NCI-H82 treated with DMSO at 0.1 percent for 48 hours (cell line): ENCODE measurements at regions not wholly inside any gene's neighbourhood (a gene's known extent, or its start where the extent isn't known, plus 50 kb on each side); places are given as distances from the start of the nearest gene placed in this dataset.

Experiments
- DNase-seq: peaks from one replicate; lab custom pipeline; 2025; ENCODE audit not compliant: unreplicated experiment; lab: John Stamatoyannopoulos, UW

DNA sequence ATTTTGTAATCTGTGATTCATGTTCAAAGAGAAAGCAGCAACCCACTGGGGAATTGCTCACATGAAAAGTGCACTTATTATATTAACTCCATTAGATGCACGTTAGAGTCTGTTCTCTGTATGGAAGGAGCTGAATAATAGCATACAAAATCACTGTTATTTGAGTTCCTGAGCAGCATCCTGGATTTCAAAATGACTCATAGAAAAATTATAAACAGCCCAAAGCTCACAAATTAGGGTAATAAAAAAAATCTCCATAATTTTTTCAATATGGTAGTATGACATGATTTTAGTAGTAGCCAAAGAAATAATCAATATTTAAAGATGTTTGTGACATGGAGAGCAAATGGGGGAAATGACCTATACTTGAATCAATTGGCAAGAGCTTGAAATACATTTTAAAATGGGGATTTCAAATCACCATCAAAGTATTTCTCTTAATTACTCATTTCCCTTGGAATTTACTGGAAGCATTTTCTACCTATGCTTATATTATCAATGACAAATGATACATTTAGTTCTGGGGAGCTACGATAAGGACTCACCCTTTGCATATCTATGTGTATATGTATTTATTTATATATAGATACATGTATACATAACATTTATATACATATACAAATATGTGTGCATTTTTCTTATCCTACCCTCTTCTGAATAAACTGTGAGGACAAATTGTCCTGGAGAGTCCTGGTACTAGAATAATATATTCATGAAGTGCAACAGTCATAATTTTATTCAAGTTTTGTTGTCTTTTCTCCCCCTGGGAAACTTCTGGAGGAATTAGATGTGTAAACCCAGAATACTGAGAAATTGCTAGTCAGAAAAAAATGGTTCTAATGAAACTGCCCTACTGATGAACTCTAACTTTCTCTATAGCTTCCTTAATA lies 116.3 kb downstream of the RPL22L1 start:
- DNase-seq = no peak

GRCh38 chr3:170752571-170753155 lies 117.3 kb downstream of the RPL22L1 start:
- DNase-seq = no peak

GRCh38 chr3:170751899-170752293 lies 118.1 kb downstream of the RPL22L1 start:
- no peak for DNase-seq

GRCh38 chr3:170751083-170751898 lies 118.7 kb downstream of the RPL22L1 start:
- DNase-seq = no peak

- no peak for DNase-seq
Observed at GRCh38 chr3:170750478-170750830, 119.5 kb downstream of the RPL22L1 start.

GRCh38 chr3:170749765-170750477 lies 120.1 kb downstream of the RPL22L1 start:
- no peak for DNase-seq

GRCh38 chr3:170749185-170749584 lies 120.8 kb downstream of the RPL22L1 start:
- no peak for DNase-seq

GRCh38 chr3:170746175-170746942 lies 123.6 kb downstream of the RPL22L1 start:
- DNase-seq = no peak

DNA sequence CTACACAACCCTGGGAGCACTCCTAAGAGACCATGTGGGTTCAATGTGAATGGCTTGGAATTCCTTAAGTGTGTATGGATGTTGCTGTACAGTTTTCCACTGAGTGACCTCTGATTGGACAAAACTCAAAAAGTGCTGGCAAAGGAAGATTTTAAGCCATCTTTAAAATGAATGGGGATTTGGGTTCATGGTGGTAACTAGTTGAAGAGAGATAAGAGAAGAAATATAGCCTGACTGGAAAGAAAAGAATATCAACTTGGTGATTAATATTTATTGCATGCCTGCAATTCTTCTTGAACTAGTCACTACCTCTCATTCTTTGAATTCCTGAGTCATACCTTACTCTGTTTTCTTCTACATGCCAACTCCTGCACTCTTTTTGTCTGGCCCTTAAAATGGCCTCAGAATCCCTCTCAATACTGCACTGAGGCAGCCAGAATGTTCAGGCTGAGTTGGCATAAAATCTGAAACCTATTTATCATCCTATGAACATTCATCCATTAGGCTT lies 124.7 kb downstream of the RPL22L1 start:
- no peak for DNase-seq

GRCh38 chr3:170741756-170742529 lies 128.1 kb downstream of the RPL22L1 start:
- DNase-seq = no peak

DNA sequence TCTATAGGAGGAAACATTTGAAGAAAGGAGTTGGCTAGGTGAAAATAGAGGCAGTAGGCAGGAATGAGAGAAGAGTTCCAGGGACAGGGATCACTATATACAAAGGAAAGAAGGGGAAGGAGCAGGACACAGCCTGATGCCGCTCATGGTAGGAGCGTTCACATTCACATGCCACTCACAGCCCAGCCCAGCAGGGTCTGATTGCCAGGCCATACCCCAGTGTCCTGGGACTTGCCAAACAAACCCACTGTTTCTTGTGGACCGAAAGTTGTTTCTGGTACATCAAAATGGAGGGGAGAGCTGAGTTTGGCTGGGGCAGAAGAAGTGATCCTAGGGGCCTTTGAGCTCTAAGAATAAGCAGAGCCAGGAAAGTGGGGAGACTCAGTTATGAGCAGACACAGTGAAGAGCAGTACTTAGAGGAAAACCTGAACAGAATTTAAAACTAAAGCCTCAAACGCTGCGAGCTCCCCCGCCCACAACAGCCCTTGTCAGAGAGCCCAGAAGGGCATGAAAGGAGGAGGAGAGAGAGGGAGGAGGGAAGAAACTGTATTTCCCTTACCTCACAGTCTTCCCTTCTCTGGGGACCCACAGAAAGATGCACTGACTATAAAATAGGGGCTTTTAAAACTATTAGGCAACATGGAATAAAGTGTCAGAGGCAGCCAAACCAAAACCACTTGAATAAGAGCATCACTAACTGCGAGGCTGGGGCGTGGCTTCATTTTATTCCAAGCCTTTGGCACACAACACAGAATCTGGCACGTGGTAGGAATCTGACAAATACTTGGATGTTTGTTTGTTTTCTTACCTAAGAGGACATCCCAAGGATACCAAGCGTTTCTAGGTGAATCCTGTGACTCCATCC lies 129.0 kb downstream of the RPL22L1 start:
- DNase-seq = no peak

GRCh38 chr3:170740285-170740684 lies 129.7 kb downstream of the RPL22L1 start:
- no peak for DNase-seq

DNA sequence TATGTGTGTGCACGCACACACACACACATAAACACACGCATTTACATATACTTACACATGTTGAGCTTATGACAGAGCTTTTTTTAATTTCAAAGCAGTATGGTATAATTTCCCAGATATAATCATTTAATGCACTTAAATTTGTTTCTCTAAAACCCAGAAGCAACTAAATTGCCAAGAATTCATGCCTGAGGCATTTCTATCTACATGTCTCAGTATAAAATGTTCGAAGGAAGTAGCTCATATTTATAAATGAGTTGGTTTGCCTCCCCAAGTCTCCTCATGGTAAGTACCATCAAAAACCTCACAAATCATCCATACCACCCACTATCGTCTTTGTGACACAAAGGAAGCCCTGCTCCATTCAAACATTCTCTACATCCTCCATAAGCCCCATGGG lies 130.6 kb downstream of the RPL22L1 start:
- no peak for DNase-seq

DNA sequence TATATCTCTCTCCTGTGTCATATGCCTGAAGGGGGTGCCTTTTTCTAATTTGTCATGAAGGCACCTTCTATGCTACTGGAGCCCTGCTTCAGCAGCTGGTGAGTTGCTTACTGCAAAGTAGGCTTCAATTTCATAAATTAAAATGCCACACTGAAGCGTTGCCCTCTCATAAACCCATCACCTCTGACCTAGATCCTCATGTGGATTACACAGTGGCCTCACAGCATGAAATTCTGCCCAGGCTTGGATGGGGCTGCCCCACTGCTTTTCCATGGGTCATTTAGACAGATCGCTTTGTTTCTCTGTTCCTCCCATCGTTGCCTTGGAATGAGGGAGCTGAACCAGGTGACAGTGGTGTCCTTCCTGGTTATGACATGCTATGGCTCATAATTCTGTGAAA lies 131.2 kb downstream of the RPL22L1 start:
- DNase-seq = no peak

DNA sequence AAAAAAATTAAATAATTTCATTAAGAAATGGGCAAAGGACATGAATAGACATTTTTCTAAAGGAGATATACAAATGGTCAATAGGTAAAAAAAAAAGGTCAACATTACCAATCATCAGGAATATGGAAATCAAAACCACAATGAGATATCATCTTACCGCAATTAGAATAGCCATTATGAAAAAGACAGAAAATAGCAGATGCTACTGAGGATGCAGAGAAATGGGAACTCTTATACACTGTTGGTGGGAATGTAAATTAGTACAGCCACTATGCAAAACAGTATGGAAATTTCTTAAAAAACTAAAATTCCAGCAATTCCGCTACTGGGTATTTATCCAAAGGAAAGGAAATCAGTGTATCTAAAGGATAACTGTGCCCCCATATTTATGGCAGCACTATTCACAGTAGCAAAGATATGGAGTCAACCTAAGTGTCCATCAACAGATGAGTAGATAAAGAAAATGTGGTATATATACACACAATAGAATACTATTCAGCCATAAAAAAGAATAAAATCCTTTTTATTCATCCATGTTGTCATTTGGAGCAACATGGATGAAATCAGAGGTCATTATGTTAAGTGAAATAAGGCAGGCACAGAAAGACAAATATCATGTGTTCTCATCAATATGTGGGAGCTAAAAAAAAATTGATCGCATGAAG lies 132.4 kb downstream of the RPL22L1 start:
- DNase-seq = no peak

GRCh38 chr3:170735821-170736220 lies 134.2 kb downstream of the RPL22L1 start:
- DNase-seq = no peak

- DNase-seq = no peak
Observed at GRCh38 chr3:170734735-170735065, 135.3 kb downstream of the RPL22L1 start.

DNA sequence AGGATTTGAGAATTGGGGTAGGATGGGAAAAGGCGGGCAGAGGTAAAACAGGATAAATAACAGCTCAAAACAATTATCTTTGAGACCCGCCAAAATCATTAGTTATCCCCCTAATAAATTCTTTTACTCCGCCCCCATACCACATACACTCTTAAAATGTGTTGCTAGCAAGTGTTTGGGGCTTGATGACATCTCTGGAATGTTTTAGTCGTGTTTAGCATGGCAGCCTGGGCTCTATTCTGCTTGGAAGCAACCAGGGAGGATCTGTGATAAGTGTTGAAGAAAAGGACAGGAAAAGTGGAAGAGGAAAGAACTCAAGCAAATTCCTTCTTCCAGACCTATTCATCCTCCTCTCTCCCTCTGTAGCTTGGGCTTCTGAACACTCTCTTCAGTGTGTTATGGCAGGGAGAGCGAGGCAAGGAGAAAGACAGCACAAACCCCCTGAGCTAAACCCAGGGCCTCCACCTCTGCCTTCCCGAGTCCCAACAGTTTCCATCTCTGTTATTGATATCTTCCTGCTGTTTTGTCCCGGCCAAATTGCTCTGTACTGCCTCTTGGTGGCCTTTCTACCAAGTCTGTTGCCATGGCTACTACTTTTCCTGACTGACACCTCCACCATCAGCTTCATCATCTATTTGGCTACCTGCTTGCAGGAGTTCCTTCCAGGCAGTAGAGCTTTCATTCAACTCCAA lies 135.8 kb downstream of the RPL22L1 start:
- no peak for DNase-seq
